SK-N-SH treated with all-trans-retinoic acid at 6 μM for 48 hours (cell line): ENCODE measurements at regions not wholly inside any gene's neighbourhood (a gene's known extent, or its start where the extent isn't known, plus 50 kb on each side); places are given as distances from the start of the nearest gene placed in this dataset.

Source experiments
- ATAC-seq: fragments of 200-7000 bp; cut with Tn5 transposase; 3 replicates; pipeline ENCODE4 v1.9.1; 2020; ENCODE audit warnings: mild to moderate bottlenecking, moderate library complexity
- ARNTL ChIP-seq: fragments of 450-650 bp; formaldehyde crosslinking; IDR thresholded peaks from 2 replicates; pipeline ENCODE4 v1.5.0; 2020; ENCODE audit warnings: low read depth, mild to moderate bottlenecking, moderate library complexity, borderline replicate concordance
- BACH2 ChIP-seq: fragments of 250-450 bp; sonication (Bioruptor Pico); IDR thresholded peaks from 2 replicates; pipeline ENCODE4 v1.9.0; 2021; ENCODE audit warnings: mild to moderate bottlenecking, borderline replicate concordance
- CREB5 ChIP-seq: fragments of 250-450 bp; sonication (Bioruptor Pico); IDR thresholded peaks from 2 replicates; pipeline ENCODE4 v1.5.1; 2020; ENCODE audit warnings: low read depth, mild to moderate bottlenecking, moderate library complexity
- CSRNP3 ChIP-seq: fragments of 250-450 bp; sonication (Bioruptor Pico); IDR thresholded peaks from 2 replicates; pipeline ENCODE4 v1.5.1; 2021; ENCODE audit warnings: mild to moderate bottlenecking, moderate library complexity
- GLIS3 ChIP-seq: fragments of 250-450 bp; sonication (Bioruptor Pico); IDR thresholded peaks from 2 replicates; pipeline ENCODE4 v1.5.0; 2020; ENCODE audit warnings: mild to moderate bottlenecking, moderate library complexity
- ISL1 ChIP-seq: fragments of 250-450 bp; sonication (Bioruptor Pico); IDR thresholded peaks from 2 replicates; pipeline ENCODE4 v2.1.2; 2022; ENCODE audit warnings: mild to moderate bottlenecking, moderate library complexity
- OSR1 ChIP-seq: fragments of 250-450 bp; sonication (Bioruptor Pico); IDR thresholded peaks from 2 replicates; pipeline ENCODE4 v1.8.0; 2022; ENCODE audit warnings: moderate library complexity, mild to moderate bottlenecking, inconsistent platforms
- PATZ1 ChIP-seq: fragments of 250-450 bp; sonication (Bioruptor Pico); IDR thresholded peaks from 2 replicates; pipeline ENCODE4 v1.8.0; 2020; ENCODE audit warnings: mild to moderate bottlenecking, moderate library complexity, borderline replicate concordance
- PPARA ChIP-seq: fragments of 250-450 bp; sonication (Bioruptor Pico); IDR thresholded peaks from 2 replicates; pipeline ENCODE4 v1.5.0; 2020; ENCODE audit warnings: mild to moderate bottlenecking, borderline replicate concordance
- RARB ChIP-seq: fragments of 250-450 bp; sonication (Bioruptor Pico); IDR thresholded peaks from 2 replicates; pipeline ENCODE4 v1.8.0; 2021; ENCODE audit warnings: mild to moderate bottlenecking, moderate library complexity
- SNAI2 ChIP-seq: fragments of 250-450 bp; sonication (Bioruptor Pico); IDR thresholded peaks from 2 replicates; pipeline ENCODE4 v1.5.0; 2020; ENCODE audit warnings: mild to moderate bottlenecking, moderate library complexity
- TCF4 ChIP-seq: fragments of 250-450 bp; sonication (Bioruptor Pico); IDR thresholded peaks from 2 replicates; pipeline ENCODE4 v1.8.0; 2021; ENCODE audit warnings: mild to moderate bottlenecking, moderate library complexity, borderline replicate concordance
- TOX ChIP-seq: fragments of 250-450 bp; sonication (Bioruptor Pico); IDR thresholded peaks from 2 replicates; pipeline ENCODE4 v1.8.0; 2021; ENCODE audit warnings: mild to moderate bottlenecking, moderate library complexity, borderline replicate concordance
- TSHZ2 ChIP-seq: fragments of 250-450 bp; sonication (Bioruptor Pico); IDR thresholded peaks from 2 replicates; pipeline ENCODE4 v1.5.0; 2020; ENCODE audit warnings: mild to moderate bottlenecking, moderate library complexity
- ZC3H10 ChIP-seq: fragments of 250-450 bp; sonication (Bioruptor Pico); IDR thresholded peaks from 2 replicates; pipeline ENCODE4 v1.5.1; 2021; ENCODE audit warnings: mild to moderate bottlenecking, moderate library complexity
- ZFP3 ChIP-seq: fragments of 250-450 bp; sonication (Bioruptor Pico); IDR thresholded peaks from 2 replicates; pipeline ENCODE4 v1.5.0; 2020; ENCODE audit warnings: mild to moderate bottlenecking, moderate library complexity
- ZFP30 ChIP-seq: fragments of 450-650 bp; formaldehyde crosslinking; IDR thresholded peaks from 2 replicates; pipeline ENCODE4 v1.5.0; 2022; ENCODE audit warnings: mild to moderate bottlenecking, moderate library complexity
- ZNF70 ChIP-seq: fragments of 450-650 bp; formaldehyde crosslinking; IDR thresholded peaks from 2 replicates; pipeline ENCODE4 v1.5.0; 2020; ENCODE audit warnings: mild to moderate bottlenecking, moderate library complexity
- ZNF8 ChIP-seq: fragments of 450-650 bp; formaldehyde crosslinking; IDR thresholded peaks from 2 replicates; pipeline ENCODE4 v1.5.0; 2020; ENCODE audit warnings: mild to moderate bottlenecking, moderate library complexity

GRCh38 chr6:113347436-113347835 is 509.7 kb upstream of the MARCKS start:
- TF ChIP-seq TOX (CRISPR knock-in tag) (no peak), TSHZ2 (CRISPR knock-in tag) (no peak), SNAI2 (CRISPR knock-in tag) (no peak), TCF4 (CRISPR knock-in tag) (no peak), CSRNP3 (CRISPR knock-in tag) (no peak), ARNTL (CRISPR knock-in tag) (no peak), ZFP30 (CRISPR knock-in tag) (no peak)
- peak; percentile 9; the same call in 1 of the 3 replicates for ATAC-seq

GRCh38 chr6:113350461-113350860 is 506.7 kb upstream of the MARCKS start:
- ATAC-seq: no peak
- TF ChIP-seq PPARA (CRISPR knock-in tag) (no peak), ZFP3 (CRISPR knock-in tag) (no peak), CSRNP3 (CRISPR knock-in tag) (no peak), BACH2 (no peak), ZNF8 (CRISPR knock-in tag) (no peak), PATZ1 (no peak), ZNF70 (CRISPR knock-in tag) (no peak), ZC3H10 (CRISPR knock-in tag) (no peak), SNAI2 (CRISPR knock-in tag) (no peak), TCF4 (CRISPR knock-in tag) (no peak), TOX (CRISPR knock-in tag) (no peak), TSHZ2 (CRISPR knock-in tag) (no peak), ISL1 (CRISPR knock-in tag) (no peak), ARNTL (CRISPR knock-in tag) (no peak), GLIS3 (CRISPR knock-in tag) (no peak), OSR1 (CRISPR knock-in tag) (no peak), CREB5 (no peak), RARB (CRISPR knock-in tag) (no peak)
